ENCODE measurements at regions not wholly inside any gene's neighbourhood (a gene's known extent, or its start where the extent isn't known, plus 50 kb on each side); places are given as distances from the start of the nearest gene placed in this dataset.

DNA sequence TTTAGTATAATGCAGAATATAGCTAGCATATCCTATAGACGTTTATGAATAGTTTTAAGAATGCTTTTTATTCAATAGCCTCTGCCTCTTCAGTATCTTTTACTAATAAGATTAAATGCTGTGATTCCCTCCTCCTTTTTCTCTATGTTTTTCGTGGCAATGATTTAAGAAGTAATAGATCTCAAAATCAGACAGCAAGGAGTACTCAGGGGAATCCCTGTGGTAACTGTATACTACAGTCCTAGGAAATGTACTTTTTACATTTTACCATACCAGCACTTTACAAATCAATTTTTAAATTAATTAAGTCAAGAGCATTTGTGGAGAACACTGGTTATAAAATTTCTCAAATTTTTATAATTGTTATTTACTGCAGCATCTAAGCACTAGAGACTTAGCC, 240.6 kb upstream of the CAND1 start:
- TF ChIP-seq ZNF331 (CRISPR knock-in tag; IDR thresholded peaks at IDR 0.05; ENCODE audit: low read depth) (no peak), STAT1 (IDR thresholded peaks at IDR 0.05; ENCODE audit: unreplicated experiment) (no peak), NANOG (IDR thresholded peaks at IDR 0.05; ENCODE audit: borderline replicate concordance) (no peak), JUNB (IDR thresholded peaks at IDR 0.05; ENCODE audit: unreplicated experiment) (no peak), EZH2 (IDR thresholded peaks at IDR 0.05; ENCODE audit: low read depth, unreplicated experiment) (no peak), POLR2AphosphoS5 (IDR thresholded peaks at IDR 0.05; ENCODE audit: low read depth) (no peak), CTCF (conservative IDR thresholded peaks at IDR 0.05; ENCODE audit: low read depth in 2 of 2) (no peak), EZH2phosphoT487 (IDR thresholded peaks at IDR 0.05; ENCODE audit: unreplicated experiment) (no peak), CREB1 (CRISPR knock-in tag; IDR thresholded peaks at IDR 0.05; ENCODE audit: low read depth) (no peak), ETS1 (IDR thresholded peaks at IDR 0.05) (no peak), ZNF114 (CRISPR knock-in tag; IDR thresholded peaks at IDR 0.05) (no peak), REST (IDR thresholded peaks at IDR 0.05; ENCODE audit: unreplicated experiment) (no peak)
- TF ChIP-seq, protein P1, sequence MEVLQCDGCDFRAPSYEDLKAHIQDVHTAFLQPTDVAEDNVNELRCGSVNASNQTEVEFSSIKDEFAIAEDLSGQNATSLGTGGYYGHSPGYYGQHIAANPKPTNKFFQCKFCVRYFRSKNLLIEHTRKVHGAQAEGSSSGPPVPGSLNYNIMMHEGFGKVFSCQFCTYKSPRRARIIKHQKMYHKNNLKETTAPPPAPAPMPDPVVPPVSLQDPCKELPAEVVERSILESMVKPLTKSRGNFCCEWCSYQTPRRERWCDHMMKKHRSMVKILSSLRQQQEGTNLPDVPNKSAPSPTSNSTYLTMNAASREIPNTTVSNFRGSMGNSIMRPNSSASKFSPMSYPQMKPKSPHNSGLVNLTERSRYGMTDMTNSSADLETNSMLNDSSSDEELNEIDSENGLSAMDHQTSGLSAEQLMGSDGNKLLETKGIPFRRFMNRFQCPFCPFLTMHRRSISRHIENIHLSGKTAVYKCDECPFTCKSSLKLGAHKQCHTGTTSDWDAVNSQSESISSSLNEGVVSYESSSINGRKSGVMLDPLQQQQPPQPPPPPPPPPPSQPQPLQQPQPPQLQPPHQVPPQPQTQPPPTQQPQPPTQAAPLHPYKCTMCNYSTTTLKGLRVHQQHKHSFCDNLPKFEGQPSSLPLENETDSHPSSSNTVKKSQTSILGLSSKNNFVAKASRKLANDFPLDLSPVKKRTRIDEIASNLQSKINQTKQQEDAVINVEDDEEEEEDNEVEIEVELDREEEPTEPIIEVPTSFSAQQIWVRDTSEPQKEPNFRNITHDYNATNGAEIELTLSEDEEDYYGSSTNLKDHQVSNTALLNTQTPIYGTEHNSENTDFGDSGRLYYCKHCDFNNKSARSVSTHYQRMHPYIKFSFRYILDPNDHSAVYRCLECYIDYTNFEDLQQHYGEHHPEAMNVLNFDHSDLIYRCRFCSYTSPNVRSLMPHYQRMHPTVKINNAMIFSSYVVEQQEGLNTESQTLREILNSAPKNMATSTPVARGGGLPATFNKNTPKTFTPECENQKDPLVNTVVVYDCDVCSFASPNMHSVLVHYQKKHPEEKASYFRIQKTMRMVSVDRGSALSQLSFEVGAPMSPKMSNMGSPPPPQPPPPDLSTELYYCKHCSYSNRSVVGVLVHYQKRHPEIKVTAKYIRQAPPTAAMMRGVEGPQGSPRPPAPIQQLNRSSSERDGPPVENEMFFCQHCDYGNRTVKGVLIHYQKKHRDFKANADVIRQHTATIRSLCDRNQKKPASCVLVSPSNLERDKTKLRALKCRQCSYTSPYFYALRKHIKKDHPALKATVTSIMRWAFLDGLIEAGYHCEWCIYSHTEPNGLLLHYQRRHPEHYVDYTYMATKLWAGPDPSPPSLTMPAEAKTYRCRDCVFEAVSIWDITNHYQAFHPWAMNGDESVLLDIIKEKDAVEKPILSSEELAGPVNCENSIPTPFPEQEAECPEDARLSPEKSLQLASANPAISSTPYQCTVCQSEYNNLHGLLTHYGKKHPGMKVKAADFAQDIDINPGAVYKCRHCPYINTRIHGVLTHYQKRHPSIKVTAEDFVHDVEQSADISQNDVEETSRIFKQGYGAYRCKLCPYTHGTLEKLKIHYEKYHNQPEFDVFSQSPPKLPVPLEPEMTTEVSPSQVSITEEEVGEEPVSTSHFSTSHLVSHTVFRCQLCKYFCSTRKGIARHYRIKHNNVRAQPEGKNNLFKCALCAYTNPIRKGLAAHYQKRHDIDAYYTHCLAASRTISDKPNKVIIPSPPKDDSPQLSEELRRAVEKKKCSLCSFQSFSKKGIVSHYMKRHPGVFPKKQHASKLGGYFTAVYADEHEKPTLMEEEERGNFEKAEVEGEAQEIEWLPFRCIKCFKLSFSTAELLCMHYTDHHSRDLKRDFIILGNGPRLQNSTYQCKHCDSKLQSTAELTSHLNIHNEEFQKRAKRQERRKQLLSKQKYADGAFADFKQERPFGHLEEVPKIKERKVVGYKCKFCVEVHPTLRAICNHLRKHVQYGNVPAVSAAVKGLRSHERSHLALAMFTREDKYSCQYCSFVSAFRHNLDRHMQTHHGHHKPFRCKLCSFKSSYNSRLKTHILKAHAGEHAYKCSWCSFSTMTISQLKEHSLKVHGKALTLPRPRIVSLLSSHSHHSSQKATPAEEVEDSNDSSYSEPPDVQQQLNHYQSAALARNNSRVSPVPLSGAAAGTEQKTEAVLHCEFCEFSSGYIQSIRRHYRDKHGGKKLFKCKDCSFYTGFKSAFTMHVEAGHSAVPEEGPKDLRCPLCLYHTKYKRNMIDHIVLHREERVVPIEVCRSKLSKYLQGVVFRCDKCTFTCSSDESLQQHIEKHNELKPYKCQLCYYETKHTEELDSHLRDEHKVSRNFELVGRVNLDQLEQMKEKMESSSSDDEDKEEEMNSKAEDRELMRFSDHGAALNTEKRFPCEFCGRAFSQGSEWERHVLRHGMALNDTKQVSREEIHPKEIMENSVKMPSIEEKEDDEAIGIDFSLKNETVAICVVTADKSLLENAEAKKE (CRISPR knock-in tag; IDR thresholded peaks at IDR 0.05), result no peak
- Histone ChIP-seq H3K79me2 (replicated peaks; ENCODE audit: insufficient read depth) (peaks cover 4% of the 10 kb centered on the region; the same call in 1 of the 2 replicates), H3K4me3 (no peak overlapping the region), H3K4me2 (no peak overlapping the region), H4K20me1 (replicated peaks; ENCODE audit: insufficient read depth) (peaks cover 11% of the 10 kb centered on the region), H3F3A (replicated peaks; ENCODE audit: low read depth) (no peaks in the 10 kb centered on the region), H3K9me2 (ENCODE audit: insufficient read depth) (no peaks in the 10 kb centered on the region), H3K27me3 (ENCODE audit: insufficient read depth) (0 out of 2 replicates have a peak, but pooled peaks cover 2% of the 10 kb centered on the region), H3K27ac (ENCODE audit: low read depth) (no peak overlapping the region), H2AFZ (no peak overlapping the region), H3K36me3 (ENCODE audit: insufficient read depth) (no peaks in the 10 kb centered on the region), H3K4me1 (ENCODE audit: insufficient read depth) (no peaks in the 10 kb centered on the region; the same call in 1 of the 2 replicates)
- Mint-ChIP-seq H3K36me3 (ENCODE audit: low read depth) (no peaks in the 10 kb centered on the region), H3K4me3 (no peak overlapping the region), H3K27me3 (ENCODE audit: insufficient read depth, low read depth, poor library complexity) (no peaks in the 10 kb centered on the region), H3K9me3 (no peaks in the 10 kb centered on the region; the same call in 2 of the 3 replicates), H3K4me1 (peaks cover 14% of the 10 kb centered on the region), H3K27ac (no peak overlapping the region)
- ATAC-seq, result no peak
- no peak for DNase-seq (ENCODE audit: low spot score)
